Testis (tissue), 2 donors: ENCODE measurements at regions not wholly inside any gene's neighbourhood (a gene's known extent, or its start where the extent isn't known, plus 50 kb on each side); places are given as distances from the start of the nearest gene placed in this dataset.

ENCODE experiments used
- CTCF ChIP-seq, 3 experiments: fragments of 450-650 bp in 2 of 3; fragments of 200-600 bp in 1 of 3; sonication (generic) in 1 of 3; IDR thresholded peaks; one replicate each; pipeline ENCODE4 v1.5.1; 2016 to 2019; ENCODE audit warnings: antibody characterized with exemption in 3 of 3, mild to moderate bottlenecking in 2 of 3, moderate library complexity in 1 of 3
- POLR2A ChIP-seq: fragments of 450-650 bp; IDR thresholded peaks from one replicate; pipeline ENCODE4 v1.6.1; 2017; ENCODE audit warnings: antibody characterized with exemption, mild to moderate bottlenecking, moderate library complexity

- TF ChIP-seq CTCF (IDR thresholded peaks at IDR 0.05) (no peak), POLR2A (no peak)
Measured at GRCh38 chr15:26032162-26032846, 169.2 kb upstream of the ATP10A start.
